ENCODE measurements at regions not wholly inside any gene's neighbourhood (a gene's known extent, or its start where the extent isn't known, plus 50 kb on each side); places are given as distances from the start of the nearest gene placed in this dataset.

- TF ChIP-seq, protein P1, sequence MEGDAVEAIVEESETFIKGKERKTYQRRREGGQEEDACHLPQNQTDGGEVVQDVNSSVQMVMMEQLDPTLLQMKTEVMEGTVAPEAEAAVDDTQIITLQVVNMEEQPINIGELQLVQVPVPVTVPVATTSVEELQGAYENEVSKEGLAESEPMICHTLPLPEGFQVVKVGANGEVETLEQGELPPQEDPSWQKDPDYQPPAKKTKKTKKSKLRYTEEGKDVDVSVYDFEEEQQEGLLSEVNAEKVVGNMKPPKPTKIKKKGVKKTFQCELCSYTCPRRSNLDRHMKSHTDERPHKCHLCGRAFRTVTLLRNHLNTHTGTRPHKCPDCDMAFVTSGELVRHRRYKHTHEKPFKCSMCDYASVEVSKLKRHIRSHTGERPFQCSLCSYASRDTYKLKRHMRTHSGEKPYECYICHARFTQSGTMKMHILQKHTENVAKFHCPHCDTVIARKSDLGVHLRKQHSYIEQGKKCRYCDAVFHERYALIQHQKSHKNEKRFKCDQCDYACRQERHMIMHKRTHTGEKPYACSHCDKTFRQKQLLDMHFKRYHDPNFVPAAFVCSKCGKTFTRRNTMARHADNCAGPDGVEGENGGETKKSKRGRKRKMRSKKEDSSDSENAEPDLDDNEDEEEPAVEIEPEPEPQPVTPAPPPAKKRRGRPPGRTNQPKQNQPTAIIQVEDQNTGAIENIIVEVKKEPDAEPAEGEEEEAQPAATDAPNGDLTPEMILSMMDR (IDR thresholded peaks at IDR 0.05; ENCODE audit: low read depth, low read length), result no peak
- no peak for TF ChIP-seq POLR2A (IDR thresholded peaks at IDR 0.05; ENCODE audit: extremely low read depth, insufficient read length)
Observed at GRCh38 chr13:21228738-21229137, 52.3 kb downstream of the MRPL57 start.

Measured in NB4 (cell line).